ENCODE measurements at regions not wholly inside any gene's neighbourhood (a gene's known extent, or its start where the extent isn't known, plus 50 kb on each side); places are given as distances from the start of the nearest gene placed in this dataset.

DNA sequence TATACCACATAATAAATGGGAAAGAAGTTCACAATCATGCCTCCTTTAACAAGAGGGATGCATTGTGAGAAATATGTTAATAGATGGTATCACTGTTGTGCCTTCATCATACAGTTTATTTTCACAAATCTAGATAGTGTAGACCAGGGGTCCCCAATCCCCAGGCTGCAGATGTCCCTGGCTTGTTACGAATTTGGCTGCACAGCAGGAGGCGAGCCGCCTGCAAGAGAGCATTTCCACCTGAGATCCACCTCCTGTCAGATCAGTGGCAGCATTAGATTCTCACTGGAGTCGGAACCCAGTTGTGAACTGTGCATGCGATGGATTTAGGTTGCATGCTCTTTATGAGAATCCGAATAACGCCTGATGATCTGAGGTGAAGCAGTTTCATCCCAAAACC lies 361.9 kb upstream of the ZWINT start:
- no peak for DNase-seq

- DNase-seq: no peak
Measured at GRCh38 chr10:56715262-56715661, 354.2 kb upstream of the ZWINT start.

DNA sequence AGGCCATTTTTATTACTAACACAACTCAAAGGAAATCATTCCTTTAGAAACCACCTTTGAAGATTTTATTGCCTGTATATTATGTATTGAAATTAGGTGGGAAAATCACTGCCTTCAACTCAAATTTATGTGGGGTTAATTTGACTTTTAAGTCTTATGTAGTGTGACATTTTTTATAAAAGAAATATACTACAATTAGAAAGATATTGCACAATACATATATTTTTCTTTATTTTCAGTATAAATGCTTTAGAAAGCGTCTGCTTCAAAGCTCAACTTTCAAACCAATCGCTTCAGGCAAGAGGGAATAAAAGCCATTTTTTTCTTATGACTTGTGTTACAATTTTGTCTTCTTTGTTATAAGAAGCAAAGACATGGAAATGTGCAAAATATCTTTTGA lies 337.4 kb upstream of the ZWINT start:
- DNase-seq: no peak

DNA sequence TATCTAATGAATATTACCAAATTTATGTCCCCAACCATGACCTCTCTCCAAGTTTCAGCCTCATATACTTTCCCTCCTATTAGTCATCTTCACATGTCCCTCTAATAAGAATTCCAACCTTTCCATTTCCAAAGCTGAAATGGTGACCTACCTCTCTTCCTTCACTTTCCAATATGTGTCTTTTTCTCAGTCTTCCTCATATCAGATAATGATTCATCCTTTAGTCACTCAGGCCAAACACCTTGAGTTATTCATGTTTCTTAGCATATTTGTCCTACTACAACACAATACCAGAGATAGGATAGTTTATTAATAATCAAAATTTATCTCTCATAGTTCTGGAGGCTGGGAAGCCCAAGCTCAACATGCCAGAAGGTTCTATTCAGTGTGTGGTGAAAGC lies 318.5 kb upstream of the ZWINT start:
- no peak for DNase-seq

- no peak for DNase-seq
Measured at GRCh38 chr10:56662765-56663447, 301.8 kb upstream of the ZWINT start.

- no peak for DNase-seq
Measured at GRCh38 chr10:56653289-56653688, 292.2 kb upstream of the ZWINT start.

- no peak for DNase-seq
Measured at GRCh38 chr10:56646329-56647111, 285.5 kb upstream of the ZWINT start.

GRCh38 chr10:56633876-56634452 lies 272.9 kb upstream of the ZWINT start:
- no peak for DNase-seq

DNA sequence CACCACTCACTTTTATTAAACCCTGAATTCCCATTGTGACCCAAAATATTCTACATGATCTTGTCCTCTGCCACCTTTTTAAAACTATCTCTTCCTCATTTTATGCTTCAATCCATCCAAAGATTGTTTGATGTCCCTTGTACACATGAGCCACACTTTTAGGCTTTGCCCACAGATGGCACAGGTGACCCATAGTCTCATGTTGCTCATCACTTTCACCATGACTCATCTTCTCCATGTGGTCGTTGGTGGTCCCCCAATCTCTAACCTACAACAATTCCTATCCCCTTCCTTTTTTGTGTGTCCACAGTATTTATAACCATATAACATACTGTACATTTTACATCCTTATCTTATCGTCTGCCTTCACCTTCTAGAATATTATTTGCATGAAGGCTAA lies 271.5 kb upstream of the ZWINT start:
- no peak for DNase-seq

GRCh38 chr10:56624082-56624481 lies 263.0 kb upstream of the ZWINT start:
- no peak for DNase-seq

GRCh38 chr10:56623064-56623463 lies 262.0 kb upstream of the ZWINT start:
- no peak for DNase-seq

GRCh38 chr10:56622335-56622973 lies 261.4 kb upstream of the ZWINT start:
- DNase-seq: peak; percentile 0

GRCh38 chr10:56606202-56606601 lies 245.1 kb upstream of the ZWINT start:
- no peak for DNase-seq

GRCh38 chr10:56605051-56605450 lies 244.0 kb upstream of the ZWINT start:
- DNase-seq: no peak

- DNase-seq: no peak
Measured at GRCh38 chr10:56604624-56605023, 243.6 kb upstream of the ZWINT start.

DNA sequence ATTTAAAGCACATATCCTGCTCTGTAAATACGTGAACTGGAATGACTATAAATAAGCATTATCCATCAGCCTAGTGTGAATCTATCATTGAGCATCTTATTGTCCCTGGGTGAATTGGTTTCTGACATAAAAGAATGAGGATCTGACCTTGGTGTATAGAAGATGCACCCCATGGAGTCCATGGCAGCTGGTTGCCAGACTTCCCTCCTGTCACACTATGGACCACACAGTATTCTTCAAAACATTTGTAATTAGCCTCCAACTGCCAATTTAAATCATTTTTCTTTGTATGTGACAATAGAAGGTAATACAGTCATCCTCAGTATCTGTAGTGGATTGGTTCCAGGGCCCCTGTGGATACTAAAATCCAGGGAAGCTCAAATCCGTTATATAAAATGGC lies 238.1 kb upstream of the ZWINT start:
- DNase-seq: no peak

DNA sequence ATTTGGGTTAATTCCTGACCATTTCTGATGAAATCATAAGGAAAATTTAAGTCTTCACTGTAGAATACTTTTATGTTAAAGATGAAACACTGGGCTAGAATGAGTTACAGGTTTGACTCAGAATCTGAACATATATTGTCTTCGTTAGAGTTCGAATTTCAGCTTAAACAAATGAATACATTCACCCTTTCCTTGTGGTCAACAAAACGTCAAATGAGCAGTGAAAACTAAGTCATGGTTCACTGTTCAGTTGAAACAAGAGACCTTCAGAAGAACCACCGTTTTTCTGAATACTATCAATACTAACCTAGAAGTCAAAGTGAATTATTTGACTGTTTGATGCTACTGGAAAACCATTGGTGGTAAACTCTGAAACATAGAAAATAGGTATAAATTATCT lies 235.2 kb upstream of the ZWINT start:
- no peak for DNase-seq

DNA sequence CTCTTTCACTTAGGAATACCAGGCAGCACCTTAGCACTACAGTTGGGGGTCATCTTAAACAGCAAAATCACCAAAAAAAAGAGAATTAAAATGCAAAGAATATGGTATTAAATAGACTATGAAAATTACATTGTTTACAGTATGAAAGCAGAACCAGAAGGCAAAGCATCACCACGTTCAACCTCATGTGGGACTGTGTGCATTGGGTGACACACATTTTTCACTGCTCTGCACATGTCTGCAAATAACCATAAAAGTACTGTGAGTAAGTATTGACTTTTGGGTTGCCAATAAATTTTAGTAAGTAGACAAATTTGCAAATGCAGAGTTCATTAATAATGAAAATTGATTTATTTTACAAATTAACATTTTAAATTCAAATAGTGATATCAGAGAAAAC lies 232.1 kb upstream of the ZWINT start:
- DNase-seq: no peak

- no peak for DNase-seq
Measured at GRCh38 chr10:56586461-56586891, 225.4 kb upstream of the ZWINT start.

GRCh38 chr10:56585447-56586171 lies 224.6 kb upstream of the ZWINT start:
- no peak for DNase-seq

GRCh38 chr10:56583316-56583715 lies 222.3 kb upstream of the ZWINT start:
- DNase-seq: no peak

DNA sequence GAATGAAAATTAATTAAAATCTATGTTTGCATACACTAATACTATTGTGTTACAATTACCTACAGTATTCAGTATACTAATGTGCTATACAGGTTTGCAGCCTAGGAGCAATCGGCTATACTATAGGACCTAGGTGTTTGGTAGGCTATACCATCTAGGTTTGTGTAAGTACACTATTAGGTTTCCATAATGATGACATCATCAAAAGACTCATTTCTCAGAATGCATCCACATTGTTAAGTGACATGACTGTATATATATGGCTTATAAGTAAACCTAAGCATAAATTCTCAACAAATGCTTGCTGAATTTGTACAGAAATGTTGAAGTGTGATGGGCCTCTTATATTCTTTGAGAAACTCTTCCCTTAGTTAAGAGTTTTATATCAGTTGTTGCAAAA lies 206.5 kb upstream of the ZWINT start:
- DNase-seq: no peak

- no peak for DNase-seq
Measured at GRCh38 chr10:56561336-56561735, 200.3 kb upstream of the ZWINT start.

All from activated CD4-positive, alpha-beta T cell treated with anti-CD3 and anti-CD28 coated beads, Interleukin-2, Interleukin-6, amounts not matched to agents 100 ng/mL and 50 ng/mL, durations not matched to agents 16 hours and 8 hours (primary cell).